ENCODE measurements at regions not wholly inside any gene's neighbourhood (a gene's known extent, or its start where the extent isn't known, plus 50 kb on each side); places are given as distances from the start of the nearest gene placed in this dataset.

DNA sequence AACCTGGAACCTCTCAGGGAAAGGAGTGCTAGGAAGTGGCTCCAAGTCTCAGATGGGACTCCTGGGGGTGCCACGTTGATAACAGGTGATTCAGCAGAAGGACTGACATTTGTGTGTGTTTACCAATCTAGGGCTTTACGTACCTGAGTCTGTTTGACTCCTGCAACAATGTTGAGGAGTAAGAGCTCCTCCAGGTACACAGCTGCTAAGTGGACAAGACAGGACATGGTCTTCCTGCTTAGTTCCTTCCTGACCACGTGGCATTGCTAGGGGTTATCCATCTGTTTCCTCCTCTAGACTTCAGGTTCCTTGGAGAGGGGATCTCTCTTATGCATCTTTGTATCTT is 164.5 kb upstream of the SLC24A3 start:
- TF ChIP-seq POLR2A (IDR thresholded peaks at IDR 0.05), result no peak
- TF ChIP-seq, protein P1, sequence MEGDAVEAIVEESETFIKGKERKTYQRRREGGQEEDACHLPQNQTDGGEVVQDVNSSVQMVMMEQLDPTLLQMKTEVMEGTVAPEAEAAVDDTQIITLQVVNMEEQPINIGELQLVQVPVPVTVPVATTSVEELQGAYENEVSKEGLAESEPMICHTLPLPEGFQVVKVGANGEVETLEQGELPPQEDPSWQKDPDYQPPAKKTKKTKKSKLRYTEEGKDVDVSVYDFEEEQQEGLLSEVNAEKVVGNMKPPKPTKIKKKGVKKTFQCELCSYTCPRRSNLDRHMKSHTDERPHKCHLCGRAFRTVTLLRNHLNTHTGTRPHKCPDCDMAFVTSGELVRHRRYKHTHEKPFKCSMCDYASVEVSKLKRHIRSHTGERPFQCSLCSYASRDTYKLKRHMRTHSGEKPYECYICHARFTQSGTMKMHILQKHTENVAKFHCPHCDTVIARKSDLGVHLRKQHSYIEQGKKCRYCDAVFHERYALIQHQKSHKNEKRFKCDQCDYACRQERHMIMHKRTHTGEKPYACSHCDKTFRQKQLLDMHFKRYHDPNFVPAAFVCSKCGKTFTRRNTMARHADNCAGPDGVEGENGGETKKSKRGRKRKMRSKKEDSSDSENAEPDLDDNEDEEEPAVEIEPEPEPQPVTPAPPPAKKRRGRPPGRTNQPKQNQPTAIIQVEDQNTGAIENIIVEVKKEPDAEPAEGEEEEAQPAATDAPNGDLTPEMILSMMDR (IDR thresholded peaks at IDR 0.05), result no peak
